Stromal cell of bone marrow (primary cell): ENCODE measurements at regions not wholly inside any gene's neighbourhood (a gene's known extent, or its start where the extent isn't known, plus 50 kb on each side); places are given as distances from the start of the nearest gene placed in this dataset.

ENCODE experiments used
- DNase-seq: peaks from one replicate; pipeline ENCODE4 v3.0.0-alpha.2; 2012; ENCODE audit warnings: low read depth

DNA sequence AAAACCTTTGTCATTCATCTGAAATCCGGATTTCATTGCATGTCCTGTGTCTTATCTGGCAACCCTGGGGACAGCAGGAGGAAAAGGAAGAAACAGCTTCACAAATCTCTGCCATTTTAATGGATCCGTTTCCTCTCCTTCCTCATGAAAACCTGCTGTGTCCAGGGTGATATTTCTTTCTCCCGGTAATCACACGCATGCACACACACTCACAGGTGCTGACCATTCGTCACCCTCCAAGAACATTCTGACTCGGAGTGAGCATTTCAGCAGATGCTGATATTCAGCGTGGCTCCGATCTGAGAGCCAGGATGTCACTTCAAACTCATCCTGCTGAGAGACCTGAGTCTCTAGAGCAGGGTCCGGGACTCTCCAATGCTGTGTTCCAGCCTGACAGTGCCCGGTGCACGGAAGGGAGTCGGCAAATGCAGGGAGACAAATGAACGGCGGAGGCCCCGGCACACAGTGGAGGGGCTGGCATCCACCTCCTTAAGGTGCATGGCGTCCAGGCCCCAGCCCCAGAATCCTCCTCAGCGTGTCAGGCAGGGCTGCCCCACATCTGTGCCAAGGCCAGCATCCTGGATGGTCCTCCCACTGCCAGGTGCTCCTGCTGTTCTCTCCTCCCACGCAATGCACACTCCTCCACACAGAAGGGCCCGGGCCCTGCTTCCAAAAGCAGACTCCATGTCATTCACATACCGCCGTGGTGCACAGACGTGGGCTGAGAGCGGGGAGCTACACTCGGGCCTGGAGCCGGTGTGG is 70.7 kb downstream of the RBFOX3 start:
- no peak for DNase-seq

DNA sequence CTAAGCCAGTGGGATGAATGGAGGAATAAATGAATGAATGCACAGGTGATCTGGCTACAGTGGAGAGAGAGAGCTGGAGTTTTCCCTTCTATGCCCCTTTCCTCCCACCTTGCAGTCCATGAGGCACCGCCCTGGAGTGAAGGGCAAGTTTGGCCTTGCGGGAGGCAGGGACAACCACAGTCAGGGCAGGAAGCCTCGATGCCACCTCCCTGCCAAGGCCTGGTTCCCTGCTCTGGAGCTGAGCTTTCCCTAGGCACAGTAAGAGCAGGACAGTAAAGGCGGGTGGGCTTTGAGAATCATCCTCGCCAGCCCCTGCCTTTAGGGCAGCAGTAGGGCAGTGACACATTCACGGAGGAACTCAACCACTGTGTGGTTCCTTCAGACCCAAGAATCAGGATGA is 72.6 kb downstream of the RBFOX3 start:
- no peak for DNase-seq

DNA sequence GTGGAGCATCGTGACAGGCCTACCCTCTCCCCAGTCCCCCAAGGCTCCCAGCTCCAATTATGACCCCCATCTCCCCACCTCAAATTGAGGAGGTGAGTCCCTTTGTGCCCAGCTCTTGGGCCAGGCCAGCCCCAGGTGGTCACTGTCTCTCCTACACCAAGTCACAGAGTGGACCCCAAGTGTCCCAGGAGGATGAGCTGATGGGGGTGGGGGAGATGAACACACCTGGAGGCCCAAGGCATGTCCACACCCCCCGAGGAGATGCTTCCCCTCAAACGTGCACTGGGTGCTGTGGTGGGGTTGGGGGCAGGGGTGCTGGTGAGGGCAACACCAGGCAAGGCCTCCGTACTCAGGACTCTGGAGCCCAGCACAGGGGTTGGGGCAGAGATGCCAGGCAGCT is 73.2 kb downstream of the RBFOX3 start:
- DNase-seq: no peak

DNA sequence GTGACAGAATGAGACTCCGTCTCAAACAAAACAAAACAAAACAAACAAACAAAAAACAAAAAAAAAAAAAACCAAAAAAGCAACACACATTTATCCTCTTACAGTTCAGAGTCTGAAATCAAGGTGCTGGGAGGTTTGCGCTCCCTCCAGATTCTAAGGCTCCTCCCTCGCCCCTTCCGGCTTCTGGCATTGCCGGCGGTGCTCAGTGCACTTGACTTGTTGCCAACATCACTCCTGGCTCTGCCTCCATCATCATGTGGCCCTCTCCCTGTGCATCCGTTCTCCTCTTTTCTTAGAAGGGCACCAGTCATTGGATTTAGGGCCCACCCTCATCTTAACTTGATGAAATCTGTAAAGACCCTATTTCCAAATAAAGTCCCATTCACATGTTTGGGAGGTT is 73.8 kb downstream of the RBFOX3 start:
- no peak for DNase-seq

DNA sequence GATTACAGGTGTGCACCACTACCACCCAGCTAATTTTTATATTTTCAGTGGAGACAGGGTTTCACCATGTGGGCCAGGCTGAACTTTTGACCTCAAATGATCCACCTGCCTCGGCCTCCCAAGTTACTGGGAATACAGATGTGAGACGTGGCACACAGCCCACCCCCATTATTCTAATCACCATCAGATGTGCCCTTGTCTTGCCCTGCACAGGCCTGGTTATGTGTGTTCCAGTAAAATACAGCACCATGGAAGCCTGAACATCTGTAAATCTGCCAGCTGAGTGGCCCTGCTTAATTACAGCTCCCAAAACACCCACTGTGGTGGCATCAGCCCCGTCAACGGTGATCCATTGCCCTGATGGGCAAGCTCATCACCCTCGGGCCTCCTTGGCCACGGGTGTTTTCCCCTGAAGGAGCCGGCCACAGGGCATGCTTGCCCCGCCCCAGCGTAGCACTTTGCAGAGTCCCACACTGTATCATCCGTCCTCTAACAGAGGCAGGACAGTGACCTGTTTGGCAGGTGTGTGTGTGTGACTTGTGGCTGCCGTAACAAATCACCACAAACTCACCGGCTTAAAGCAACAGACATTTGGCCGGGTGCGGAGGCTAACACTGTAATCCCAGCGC is 74.5 kb downstream of the RBFOX3 start:
- no peak for DNase-seq

DNA sequence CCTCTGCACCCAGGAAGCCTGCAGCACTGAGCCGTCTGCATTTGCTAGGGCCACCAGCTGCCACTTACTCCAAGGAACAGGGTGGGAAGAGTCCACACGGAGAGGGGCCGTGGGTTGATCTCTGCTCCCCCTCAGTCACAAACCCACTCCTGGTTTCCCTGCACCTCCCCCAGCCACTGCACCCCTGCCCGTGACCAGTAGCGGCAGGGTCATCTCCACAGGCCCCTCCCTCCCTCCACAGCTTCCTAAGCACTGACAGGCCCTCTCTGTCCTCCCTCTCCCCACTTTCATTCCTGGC is 75.2 kb downstream of the RBFOX3 start:
- no peak for DNase-seq

DNA sequence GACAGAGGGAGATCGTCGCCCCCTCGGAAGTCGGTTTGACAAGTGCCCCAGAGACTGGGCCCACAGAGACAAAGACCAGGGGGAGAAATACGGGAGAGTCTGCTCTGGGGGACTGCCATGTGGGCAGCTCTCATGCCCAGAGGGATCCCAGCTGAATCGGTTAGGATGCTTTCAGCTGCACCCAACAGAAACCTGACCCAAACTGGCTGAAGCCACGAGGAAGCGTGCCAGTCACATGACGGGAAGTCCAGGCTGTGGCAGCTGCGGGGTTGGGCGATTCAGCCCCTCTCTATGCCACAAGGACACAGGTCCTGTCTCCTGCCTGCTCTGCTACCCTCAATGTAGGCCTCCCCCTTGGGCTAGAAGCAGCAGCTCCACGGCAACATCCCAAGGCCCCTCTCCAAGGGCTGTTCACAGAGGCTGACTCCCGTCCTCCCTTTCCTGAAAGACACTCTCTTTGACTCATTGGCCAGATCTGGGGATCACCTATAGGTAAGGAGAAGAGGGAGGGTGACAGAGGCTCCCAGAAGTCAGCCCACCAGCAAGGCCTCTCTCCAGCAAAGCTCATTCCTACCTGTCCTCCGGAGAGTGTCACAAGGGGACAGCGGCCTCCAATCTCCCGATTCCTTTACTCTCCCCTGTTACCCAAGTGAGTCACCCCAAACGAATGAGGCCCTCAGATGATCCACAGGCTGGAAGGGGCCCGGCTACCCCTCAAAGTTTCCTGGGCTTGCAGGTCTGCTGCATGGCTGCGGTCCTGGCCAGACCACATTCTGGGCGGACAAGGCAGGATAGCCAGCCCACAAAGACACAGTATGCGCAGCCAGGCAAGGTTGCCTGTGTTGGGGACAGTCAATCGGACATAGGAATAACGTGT is 75.8 kb downstream of the RBFOX3 start:
- DNase-seq: no peak

DNA sequence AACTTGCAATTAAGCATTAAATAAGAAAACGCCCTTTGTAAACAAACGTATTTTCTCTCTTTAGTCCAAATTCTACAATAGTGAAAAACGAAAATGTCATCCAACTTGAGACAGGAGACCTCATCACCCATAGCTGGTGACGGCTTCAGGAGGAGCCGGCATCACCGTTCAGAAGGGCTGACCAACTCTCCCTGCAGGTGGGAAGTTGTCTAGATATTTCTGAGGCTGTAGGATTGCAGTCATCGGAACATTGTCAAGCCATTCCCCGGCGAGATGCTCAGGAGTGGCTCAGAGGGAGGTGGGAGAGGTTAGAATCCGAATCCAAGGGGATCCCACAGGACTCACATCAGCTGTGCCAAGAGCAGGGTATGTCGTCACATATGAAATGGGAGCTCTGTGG is 76.7 kb downstream of the RBFOX3 start:
- no peak for DNase-seq

DNA sequence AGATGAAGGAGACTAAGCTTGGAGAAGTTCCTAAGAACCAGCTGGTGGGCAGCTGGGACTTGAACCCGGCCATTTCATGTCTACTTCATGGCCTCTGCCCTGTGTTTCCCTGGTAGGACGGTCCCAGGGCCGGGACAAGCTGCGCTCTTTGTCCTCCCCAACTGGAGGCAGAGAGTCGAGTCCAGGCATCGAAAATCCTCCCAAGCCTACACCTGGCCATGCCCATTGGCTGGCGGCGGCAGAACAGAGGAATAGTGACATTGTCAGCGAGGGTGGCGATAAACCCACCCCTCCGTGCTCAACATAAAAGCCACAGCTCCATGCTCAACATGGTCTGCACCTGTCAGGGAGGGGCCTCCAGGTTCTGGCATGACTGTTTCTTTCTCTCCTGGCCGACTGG is 77.7 kb downstream of the RBFOX3 start:
- no peak for DNase-seq

DNA sequence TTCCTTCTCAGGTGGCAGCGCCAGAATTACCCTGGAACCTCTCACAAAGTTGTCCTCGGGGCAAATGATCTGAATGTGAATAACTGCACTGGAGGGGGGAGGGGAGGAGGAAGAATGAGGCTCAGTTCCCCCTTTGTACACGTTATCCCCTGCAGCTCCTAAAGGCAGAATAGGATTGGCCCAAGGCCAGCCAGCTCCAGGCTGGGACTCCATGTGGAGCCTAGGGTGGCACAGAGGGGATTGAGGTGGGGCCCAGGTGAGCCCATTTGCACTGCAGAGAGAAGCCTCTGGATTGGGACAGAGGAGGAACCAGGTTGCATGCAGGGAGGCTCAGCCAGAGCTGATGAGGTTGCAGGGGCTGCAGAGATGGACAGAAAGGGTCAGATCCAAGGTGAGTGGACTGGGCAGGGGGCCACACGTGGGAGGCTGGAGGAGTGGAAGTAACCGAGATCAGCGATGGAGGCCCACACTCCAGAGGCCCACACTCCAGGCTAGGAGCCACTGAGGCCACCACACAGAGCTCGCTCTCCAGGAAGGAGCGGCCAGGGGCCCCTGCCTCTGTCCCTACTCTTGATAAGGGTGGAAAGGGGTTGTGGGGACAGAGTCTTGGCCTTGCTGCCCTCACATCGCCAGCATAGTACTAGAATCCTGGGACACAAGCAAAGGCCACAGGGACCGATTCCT is 78.6 kb downstream of the RBFOX3 start:
- DNase-seq: no peak

DNA sequence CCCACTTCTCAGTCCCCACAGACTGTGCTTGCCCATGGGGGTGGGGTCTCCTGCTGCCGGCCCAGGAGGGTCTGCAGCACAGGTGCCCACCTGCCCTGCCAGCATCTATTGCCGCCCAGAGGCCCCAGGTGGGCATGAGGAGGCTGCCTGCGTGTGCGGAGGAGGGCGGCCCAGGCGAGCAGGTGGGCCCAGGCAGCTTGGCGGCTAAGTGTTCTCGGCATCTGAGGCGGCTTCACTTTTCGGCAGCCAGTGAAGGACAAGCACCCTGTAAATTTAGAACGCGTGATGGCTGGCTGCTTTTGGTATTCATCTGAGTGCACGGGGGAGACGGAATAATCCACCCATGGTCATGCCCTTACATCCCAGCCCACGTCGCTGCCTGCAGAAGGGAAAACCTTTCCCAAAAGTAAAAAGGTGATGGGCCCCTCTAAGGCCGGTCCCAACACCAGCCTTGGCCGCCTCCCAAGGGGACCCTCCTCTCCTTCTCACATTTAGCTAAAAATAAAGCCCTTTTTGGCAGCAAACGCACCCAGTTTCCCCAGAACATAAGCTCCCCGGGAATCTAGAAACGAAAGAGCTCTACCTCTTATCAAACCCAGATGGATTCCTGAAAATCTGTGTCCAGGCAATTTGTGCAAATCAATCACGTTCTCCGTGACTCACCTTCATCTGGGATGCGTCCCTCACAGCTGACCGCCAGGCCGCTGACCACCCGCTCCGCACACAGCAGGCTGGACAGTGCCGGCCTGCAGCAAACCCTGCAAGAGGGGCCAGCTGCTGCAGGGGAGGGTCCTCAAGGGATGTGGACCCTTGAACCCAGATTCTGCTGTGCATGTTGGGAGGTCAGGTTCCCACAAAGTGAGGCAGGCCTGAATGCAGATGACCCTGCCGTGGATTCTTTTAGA is 79.4 kb downstream of the RBFOX3 start:
- no peak for DNase-seq

DNA sequence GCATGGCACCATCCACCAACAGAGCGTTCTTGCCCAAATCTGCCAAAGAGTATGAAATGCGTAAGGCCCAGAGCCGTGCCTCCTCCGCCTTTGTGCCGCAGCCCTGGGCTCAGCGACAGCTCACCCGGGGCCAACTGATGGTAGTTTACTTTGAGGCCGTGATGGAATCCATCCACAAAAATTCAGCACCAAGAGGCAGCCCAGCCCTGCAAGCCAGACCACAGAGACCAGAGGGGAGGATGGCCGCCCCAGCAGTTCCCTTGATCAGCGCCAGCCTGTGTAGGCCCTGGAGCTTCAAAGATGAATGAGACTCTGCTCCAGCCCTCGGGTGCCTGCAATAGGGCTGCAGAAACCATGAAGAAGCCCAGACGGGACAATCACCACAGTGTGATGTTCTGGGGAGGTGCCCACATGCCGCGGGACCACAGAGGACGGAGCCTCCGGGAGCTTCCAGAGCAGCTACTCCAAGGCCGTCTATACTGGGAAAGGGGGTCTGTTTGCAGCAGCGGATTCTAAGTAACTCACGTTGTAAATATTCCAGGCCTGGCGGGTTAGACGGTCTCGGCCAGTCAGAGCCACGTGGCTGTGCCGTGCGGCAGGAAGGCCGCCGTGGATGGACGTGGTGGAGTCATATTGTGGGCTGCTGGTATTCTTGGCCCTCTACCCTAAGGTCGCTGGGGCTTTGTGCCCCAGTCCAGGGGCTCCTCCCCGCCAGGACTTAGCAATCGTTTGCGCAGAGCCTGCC is 80.3 kb downstream of the RBFOX3 start:
- DNase-seq: no peak

DNA sequence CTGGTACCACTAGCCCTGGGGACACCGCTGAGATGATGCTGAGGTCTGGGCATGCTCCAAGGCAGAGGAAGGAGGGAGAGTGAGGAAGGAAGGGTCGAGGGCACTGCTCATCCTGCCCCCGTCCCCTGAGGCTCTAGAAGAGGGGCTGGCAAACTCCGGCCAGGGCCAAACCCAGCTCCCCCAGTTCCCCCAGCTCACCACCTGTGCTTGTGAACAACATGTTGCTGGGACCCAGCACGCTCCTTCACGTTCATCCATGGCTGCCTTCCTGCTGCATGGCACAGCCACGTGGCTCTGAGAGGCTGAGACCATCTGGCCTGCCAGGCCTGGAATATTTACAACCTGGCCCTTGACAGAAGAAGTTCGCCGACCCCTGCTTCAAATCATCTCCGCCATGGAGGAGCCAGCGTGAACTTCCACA is 81.2 kb downstream of the RBFOX3 start:
- no peak for DNase-seq

DNA sequence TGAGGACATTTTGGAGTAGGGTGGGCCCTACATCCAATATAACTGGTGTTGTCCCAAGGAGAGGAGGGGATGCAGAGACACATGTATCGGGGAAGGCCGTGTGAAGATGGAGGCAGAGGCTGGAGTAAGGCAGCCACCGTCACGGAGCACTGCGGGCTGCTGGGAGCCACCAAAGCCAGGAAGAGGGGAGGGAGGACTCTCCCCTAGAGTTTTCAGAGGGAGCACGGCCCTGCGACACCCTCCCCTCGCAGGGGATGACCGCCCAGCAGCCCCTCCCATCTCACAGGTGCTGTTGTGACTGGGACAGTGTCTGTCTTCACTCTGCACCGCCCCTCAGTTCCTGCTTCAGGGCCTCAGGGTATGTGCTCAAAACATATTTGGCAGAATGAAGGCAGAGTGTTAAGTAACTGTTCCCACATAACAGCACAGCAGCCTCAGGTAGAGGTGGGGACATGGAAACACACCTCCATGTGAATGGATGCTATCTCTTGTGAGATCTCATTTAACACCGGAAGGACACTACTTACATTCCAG is 82.2 kb downstream of the RBFOX3 start:
- no peak for DNase-seq

DNA sequence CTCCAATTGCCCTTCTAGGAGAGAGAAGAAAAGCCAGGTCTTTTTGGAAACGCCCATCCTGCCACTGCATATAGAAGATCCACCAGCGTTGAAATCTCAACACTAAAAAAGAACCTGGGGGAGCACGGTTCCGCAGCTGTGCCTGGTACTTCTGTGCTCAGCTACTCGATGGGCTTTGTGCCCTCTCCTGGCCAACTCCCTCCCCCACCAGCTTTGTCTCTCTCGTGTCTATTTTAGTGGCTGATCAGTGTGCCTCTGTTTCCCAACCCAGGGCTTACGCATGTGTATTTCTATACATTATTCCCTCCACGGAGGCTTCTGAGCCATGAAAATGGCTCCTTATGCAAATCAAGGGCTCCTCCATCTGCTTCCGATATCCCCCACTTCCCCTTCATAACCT is 83.5 kb downstream of the RBFOX3 start:
- no peak for DNase-seq

DNA sequence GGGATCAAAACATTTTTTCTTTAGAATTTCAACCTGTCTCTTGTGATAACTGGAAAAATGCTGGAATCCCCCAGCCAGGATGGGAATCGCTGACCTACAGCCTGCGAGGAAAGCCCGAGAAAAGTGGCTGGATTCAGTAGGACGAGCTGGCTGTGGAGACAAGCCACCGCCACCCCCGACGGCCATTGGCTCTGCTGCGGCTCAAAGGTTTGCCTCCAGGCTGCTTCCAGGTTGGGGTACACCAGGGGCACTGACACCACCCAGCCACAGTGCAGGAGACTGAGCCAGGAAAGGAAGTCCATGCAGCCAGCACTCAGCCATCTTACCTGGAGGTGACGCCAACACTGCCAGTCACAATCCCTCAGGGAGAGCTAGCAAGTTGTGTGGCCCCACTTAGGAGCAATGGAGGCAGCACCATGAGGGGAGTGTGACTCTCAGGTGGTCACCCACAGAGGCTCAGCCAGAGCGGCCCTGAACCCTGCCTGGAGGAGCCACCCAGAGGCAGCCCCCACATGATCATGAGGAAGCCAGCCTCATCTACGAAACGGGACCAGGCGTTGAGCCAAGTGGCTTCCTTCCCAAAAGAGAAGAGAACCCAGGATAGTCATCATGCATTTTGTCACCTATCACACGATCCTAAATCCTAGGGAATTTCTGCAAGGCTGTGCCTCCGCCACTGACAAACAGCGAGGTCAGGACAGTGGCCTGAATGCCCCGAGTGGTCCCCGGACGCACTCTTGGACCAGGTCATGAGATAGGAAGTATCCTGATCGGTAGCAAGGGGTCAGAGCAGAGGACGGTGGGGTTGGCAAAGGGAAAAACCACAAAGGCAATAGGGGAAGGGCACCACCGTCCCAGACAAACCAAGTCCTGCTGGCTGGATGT is 84.8 kb downstream of the RBFOX3 start:
- DNase-seq: no peak

DNA sequence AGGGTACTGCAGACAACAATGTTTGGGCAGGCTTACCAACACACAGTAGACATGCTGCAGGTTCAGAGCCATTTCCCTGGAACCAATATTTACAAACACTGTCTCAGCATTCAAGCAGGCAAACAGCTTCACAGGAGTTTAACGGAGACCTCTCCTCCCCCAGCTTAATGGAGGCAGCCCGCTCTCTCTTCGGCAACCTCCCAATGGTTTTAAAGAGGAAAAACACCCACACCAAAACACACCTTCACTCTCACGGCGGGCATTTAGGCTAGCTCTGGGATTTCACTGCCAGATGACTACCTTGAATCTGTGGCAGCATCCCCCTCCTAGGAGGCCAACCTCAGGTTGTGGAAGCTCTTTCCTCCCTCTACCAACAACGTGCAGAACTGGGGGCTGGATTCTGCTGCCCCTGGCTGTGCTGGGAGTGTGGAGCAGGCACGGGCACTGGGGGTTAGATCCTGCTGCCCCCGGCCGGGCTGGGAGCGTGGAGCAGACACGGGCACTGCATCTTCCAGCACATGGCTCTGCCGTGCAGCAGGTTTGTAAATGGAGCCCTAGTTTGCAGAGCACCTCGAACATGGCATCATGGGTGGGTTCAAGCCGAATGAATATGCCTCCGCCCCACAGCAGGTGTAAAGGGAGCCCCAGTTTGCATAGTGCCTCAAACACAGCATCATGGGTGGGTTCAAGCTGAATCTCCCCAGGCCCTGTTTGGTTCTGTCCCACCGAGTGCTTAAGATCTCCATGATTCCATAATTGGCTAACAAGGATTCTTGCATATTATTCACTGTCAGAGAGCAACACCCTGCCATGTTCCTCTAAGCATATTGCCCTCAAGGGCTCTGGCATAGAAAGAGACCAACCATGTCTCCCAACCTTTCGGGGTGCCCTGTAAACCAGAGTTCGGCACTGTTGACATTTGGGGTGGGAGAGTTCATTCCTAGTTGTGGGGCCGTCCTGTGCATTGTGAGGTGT is 86.4 kb downstream of the RBFOX3 start:
- no peak for DNase-seq

DNA sequence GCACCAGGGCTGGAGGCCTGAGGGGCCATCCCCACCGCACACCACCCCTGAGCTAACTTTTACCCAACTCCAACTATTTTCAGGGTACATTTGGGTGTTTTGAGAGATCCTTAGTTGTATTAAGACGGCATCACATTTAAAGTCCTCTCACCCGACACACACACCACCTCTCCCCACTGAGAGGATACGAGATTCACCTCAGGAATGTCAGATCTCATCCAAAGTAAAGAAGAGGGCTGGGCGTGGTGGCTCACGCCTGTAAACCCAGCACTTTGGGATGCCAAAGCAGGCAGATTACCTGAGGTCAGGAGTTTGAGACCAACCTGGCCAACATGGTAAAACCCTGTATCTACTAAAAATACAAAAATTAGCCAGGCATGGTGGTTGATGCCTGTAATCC is 88.4 kb downstream of the RBFOX3 start:
- no peak for DNase-seq
